HL-60 (cell line): ENCODE measurements at regions not wholly inside any gene's neighbourhood (a gene's known extent, or its start where the extent isn't known, plus 50 kb on each side); places are given as distances from the start of the nearest gene placed in this dataset.

ENCODE experiments used
- DNase-seq, 2 experiments: peaks; one replicate each; pipeline ENCODE4 v3.0.0-alpha.2; 2010 to 2020; ENCODE audit warnings: low read depth in 1 of 2, low spot score in 1 of 2
- H3K27ac ChIP-seq: fragments of 250-450 bp; sonication (Bioruptor Pico); replicated peaks from 2 replicates; pipeline ENCODE4 v1.5.1; 2020; ENCODE audit warnings: mild to moderate bottlenecking, moderate library complexity
- H3K27me3 ChIP-seq: fragments of 250-450 bp; sonication (Bioruptor Pico); 2 replicates; pipeline ENCODE4 v1.5.1; 2021; ENCODE audit warnings: mild to moderate bottlenecking, moderate library complexity; ENCODE audit not compliant: insufficient read depth, poor library complexity, severe bottlenecking
- H3K4me3 ChIP-seq: replicated peaks from 2 replicates; pipeline ENCODE4 v1.5.1; 2011; ENCODE audit warnings: mild to moderate bottlenecking, control low read depth, low read length; ENCODE audit not compliant: insufficient read depth
- CTCF ChIP-seq: IDR thresholded peaks from one replicate; pipeline ENCODE4 v1.5.1; 2011; ENCODE audit warnings: low read length, control low read depth, inconsistent platforms; ENCODE audit not compliant: insufficient read depth
- GABPA ChIP-seq: IDR thresholded peaks from 2 replicates; pipeline ENCODE4 v1.6.1; 2012; ENCODE audit warnings: low read depth
- POLR2AphosphoS5 ChIP-seq: IDR thresholded peaks from 2 replicates; pipeline ENCODE4 v1.6.1; 2012; ENCODE audit warnings: low read depth
- REST ChIP-seq: IDR thresholded peaks from 2 replicates; pipeline ENCODE4 v1.6.1; 2012; ENCODE audit warnings: low read depth; ENCODE audit not compliant: insufficient replicate concordance
- SPI1 ChIP-seq: IDR thresholded peaks from 2 replicates; pipeline ENCODE4 v1.6.1; 2012; ENCODE audit warnings: low read depth, mild to moderate bottlenecking, borderline replicate concordance

DNA sequence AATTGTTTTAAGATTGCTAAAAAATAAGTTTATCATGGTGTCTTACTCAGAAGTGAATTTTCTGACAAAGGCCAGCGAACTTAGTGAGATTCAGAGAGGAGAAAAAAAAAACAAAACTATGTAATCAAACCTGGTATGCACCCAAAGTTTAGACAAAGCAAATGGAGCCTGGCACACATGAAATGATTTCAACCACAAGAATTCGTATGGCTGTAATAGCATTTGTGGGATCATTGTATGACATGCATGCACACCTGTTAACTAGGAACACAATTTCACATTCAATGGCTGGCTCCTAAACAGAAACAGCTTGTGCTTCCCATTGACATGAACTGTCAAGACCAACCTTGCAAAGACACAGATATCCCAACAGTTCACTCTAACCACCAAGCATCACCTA, 94.6 kb downstream of the ZIC4 start:
- no peak for TF ChIP-seq CTCF
- TF ChIP-seq POLR2AphosphoS5 = no peak
- no peak for TF ChIP-seq GABPA
- no peak for TF ChIP-seq REST
- TF ChIP-seq SPI1 = no peak
- Histone ChIP-seq H3K27ac (no peak overlapping the region), H3K27me3 (no peaks in the 10 kb centered on the region), H3K4me3 (no peak overlapping the region)
- no peak for DNase-seq

DNA sequence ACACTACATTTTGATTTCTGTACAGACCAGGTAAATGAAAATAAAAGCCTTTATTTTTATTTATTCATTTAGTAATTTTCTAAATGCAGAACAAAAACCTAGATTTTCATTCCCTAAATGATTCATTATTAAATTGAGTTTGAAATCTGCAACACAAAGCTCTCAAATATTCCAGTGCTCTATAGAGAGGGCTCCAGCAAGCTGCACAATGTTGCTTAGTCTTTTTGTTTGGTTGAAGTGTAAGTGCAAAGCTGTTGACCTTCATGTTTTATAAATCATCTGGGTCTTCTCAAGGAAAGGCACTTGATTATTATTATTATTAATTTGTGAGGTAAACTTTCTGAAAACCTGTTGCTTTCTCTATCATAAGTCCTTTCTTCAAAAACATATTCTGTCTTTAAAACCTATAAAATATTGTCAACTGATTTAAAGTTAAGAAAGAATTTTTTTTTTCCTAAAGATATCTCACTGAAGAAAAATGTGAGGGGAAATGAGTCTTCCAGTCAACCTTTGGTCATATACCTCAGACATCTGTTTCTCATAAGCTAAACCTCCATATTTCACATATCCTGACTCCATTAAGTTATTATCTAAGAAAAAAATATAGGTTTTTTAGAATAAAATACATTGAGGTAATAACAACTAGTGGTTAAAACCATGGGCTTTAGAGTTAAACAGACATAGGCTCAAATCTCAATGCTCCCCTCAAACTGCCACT, 100.7 kb downstream of the ZIC4 start:
- Histone ChIP-seq H3K27me3 (no peaks in the 10 kb centered on the region), H3K4me3 (no peak overlapping the region), H3K27ac (no peak overlapping the region)
- TF ChIP-seq CTCF (no peak), SPI1 (no peak), REST (no peak), GABPA (no peak), POLR2AphosphoS5 (no peak)
- DNase-seq = no peak

GRCh38 chr3:147304756-147305155, 101.6 kb downstream of the ZIC4 start:
- Histone ChIP-seq H3K27me3 (no peaks in the 10 kb centered on the region), H3K4me3 (no peak overlapping the region), H3K27ac (no peak overlapping the region)
- TF ChIP-seq SPI1 (no peak), CTCF (no peak), REST (no peak), GABPA (no peak), POLR2AphosphoS5 (no peak)
- DNase-seq = no peak
